ENCODE measurements at regions not wholly inside any gene's neighbourhood (a gene's known extent, or its start where the extent isn't known, plus 50 kb on each side); places are given as distances from the start of the nearest gene placed in this dataset.

- TF ChIP-seq CTCF (IDR thresholded peaks at IDR 0.05; ENCODE audit: insufficient read depth, low read length, poor library complexity, severe bottlenecking) (no peak), EZH2phosphoT487 (conservative IDR thresholded peaks at IDR 0.05; ENCODE audit: low read length) (no peak)
Measured at GRCh38 chr22:23516304-23516703, 63.8 kb downstream of the IGLL1 start.
